OCI-LY1 (cell line): ENCODE measurements at regions not wholly inside any gene's neighbourhood (a gene's known extent, or its start where the extent isn't known, plus 50 kb on each side); places are given as distances from the start of the nearest gene placed in this dataset.

Experiments
- H2AFZ ChIP-seq: fragments of 200-600 bp; sonication (generic), shearing (Covaris generic); 2 replicates; pipeline ENCODE4 v1.6.0; 2014; ENCODE audit warnings: antibody characterized with exemption, mild to moderate bottlenecking, low read length
- H3F3A ChIP-seq: fragments of 200-600 bp; sonication (generic), shearing (Covaris generic); 2 replicates; pipeline ENCODE4 v1.6.0; 2014; ENCODE audit warnings: mild to moderate bottlenecking, antibody characterized with exemption, low read length, moderate library complexity; ENCODE audit not compliant: insufficient read depth
- H3K27ac ChIP-seq: fragments of 200-600 bp; sonication (generic); 2 replicates; pipeline ENCODE4 v1.5.1; 2014; ENCODE audit warnings: low read length, mixed run types, mild to moderate bottlenecking, low read depth; ENCODE audit not compliant: poor library complexity, severe bottlenecking
- H3K27me3 ChIP-seq: fragments of 200-600 bp; sonication (generic); 2 replicates; pipeline ENCODE4 v1.6.0; 2014; ENCODE audit warnings: antibody characterized with exemption, mild to moderate bottlenecking, low read length, moderate library complexity; ENCODE audit not compliant: insufficient read depth
- H3K36me3 ChIP-seq: fragments of 200-600 bp; sonication (generic); 2 replicates; pipeline ENCODE4 v1.6.1; 2014; ENCODE audit warnings: mild to moderate bottlenecking, antibody characterized with exemption, low read length, moderate library complexity, mixed read lengths; ENCODE audit not compliant: insufficient read depth
- H3K4me1 ChIP-seq: fragments of 200-600 bp; sonication (generic); 2 replicates; pipeline ENCODE4 v1.5.1; 2014; ENCODE audit warnings: mild to moderate bottlenecking, low read length, moderate library complexity; ENCODE audit not compliant: insufficient read depth, severe bottlenecking
- H3K4me2 ChIP-seq: fragments of 200-600 bp; sonication (generic), shearing (Covaris generic); 2 replicates; pipeline ENCODE4 v1.6.1; 2014; ENCODE audit warnings: low read length
- H3K4me3 ChIP-seq: fragments of 200-600 bp; sonication (generic); 2 replicates; pipeline ENCODE4 v1.5.1; 2014; ENCODE audit warnings: low read length, low read depth, mild to moderate bottlenecking, mixed read lengths; ENCODE audit not compliant: poor library complexity, severe bottlenecking
- H3K79me2 ChIP-seq: fragments of 200-600 bp; shearing (Covaris generic); 2 replicates; pipeline ENCODE4 v1.6.1; 2016; ENCODE audit warnings: mixed run types, low read length, mixed read lengths; ENCODE audit not compliant: insufficient read depth
- H3K9ac ChIP-seq: fragments of 200-600 bp; sonication (generic), shearing (Covaris generic); 2 replicates; pipeline ENCODE4 v1.6.1; 2014; ENCODE audit warnings: mild to moderate bottlenecking, low read length, mixed read lengths
- H3K9me2 ChIP-seq: fragments of 200-600 bp; sonication (generic), shearing (Covaris generic); 2 replicates; pipeline ENCODE4 v1.6.1; 2014; ENCODE audit warnings: low read depth, mild to moderate bottlenecking, low read length, mixed read lengths
- H3K9me3 ChIP-seq: fragments of 200-600 bp; shearing (Covaris generic); 2 replicates; pipeline ENCODE4 v1.6.1; 2014; ENCODE audit warnings: low read length, mixed read lengths
- H4K20me1 ChIP-seq: fragments of 200-600 bp; sonication (generic), shearing (Covaris generic); 2 replicates; pipeline ENCODE4 v1.6.0; 2016; ENCODE audit warnings: mild to moderate bottlenecking, low read length; ENCODE audit not compliant: insufficient read depth
- EZH2 ChIP-seq: fragments of 200-600 bp; sonication (generic), shearing (Covaris generic); IDR thresholded peaks from 2 replicates; pipeline ENCODE4 v1.8.0; 2017; ENCODE audit warnings: borderline replicate concordance, mixed run types, mild to moderate bottlenecking, antibody characterized with exemption, low read length, moderate library complexity, mixed read lengths
- TF ChIP-seq, protein P1 (sequence below): fragments of 200-600 bp; sonication (generic), shearing (Covaris generic); IDR thresholded peaks from 2 replicates; pipeline ENCODE4 v1.5.1; 2017; ENCODE audit warnings: mild to moderate bottlenecking, antibody characterized with exemption, low read length, moderate library complexity, mixed read lengths

GRCh38 chr2:37784071-37784758 is 112.8 kb upstream of the CDC42EP3 start:
- no peak overlapping the region for H3K27ac ChIP-seq
- no peaks in the 10 kb centered on the region; the same call in 1 of the 2 replicates for H3K27me3 ChIP-seq
- H3K9me2 ChIP-seq, result no peaks in the 10 kb centered on the region; the same call in 1 of the 2 replicates
- no peak for TF ChIP-seq EZH2
- TF ChIP-seq, protein P1, sequence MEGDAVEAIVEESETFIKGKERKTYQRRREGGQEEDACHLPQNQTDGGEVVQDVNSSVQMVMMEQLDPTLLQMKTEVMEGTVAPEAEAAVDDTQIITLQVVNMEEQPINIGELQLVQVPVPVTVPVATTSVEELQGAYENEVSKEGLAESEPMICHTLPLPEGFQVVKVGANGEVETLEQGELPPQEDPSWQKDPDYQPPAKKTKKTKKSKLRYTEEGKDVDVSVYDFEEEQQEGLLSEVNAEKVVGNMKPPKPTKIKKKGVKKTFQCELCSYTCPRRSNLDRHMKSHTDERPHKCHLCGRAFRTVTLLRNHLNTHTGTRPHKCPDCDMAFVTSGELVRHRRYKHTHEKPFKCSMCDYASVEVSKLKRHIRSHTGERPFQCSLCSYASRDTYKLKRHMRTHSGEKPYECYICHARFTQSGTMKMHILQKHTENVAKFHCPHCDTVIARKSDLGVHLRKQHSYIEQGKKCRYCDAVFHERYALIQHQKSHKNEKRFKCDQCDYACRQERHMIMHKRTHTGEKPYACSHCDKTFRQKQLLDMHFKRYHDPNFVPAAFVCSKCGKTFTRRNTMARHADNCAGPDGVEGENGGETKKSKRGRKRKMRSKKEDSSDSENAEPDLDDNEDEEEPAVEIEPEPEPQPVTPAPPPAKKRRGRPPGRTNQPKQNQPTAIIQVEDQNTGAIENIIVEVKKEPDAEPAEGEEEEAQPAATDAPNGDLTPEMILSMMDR, result no peak
- no peaks in the 10 kb centered on the region for H3K79me2 ChIP-seq
- no peaks in the 10 kb centered on the region for H3K36me3 ChIP-seq
- H3K4me3 ChIP-seq, result no peak overlapping the region
- H3K4me1 ChIP-seq, result no peaks in the 10 kb centered on the region
- no peaks in the 10 kb centered on the region for H3F3A ChIP-seq
- no peak overlapping the region for H2AFZ ChIP-seq
- no peak overlapping the region for H3K9ac ChIP-seq
- no peaks in the 10 kb centered on the region for H4K20me1 ChIP-seq
- H3K9me3 ChIP-seq, result peaks cover 5% of the 10 kb centered on the region; the same call in 1 of the 2 replicates
- no peak overlapping the region for H3K4me2 ChIP-seq

- Histone ChIP-seq H3K36me3 (no peaks in the 10 kb centered on the region), H2AFZ (no peak overlapping the region), H4K20me1 (no peaks in the 10 kb centered on the region), H3K79me2 (no peaks in the 10 kb centered on the region), H3K27ac (no peak overlapping the region), H3K9me2 (no peaks in the 10 kb centered on the region; the same call in 1 of the 2 replicates), H3F3A (no peaks in the 10 kb centered on the region), H3K9me3 (peaks cover 5% of the 10 kb centered on the region; the same call in 1 of the 2 replicates), H3K4me2 (no peak overlapping the region), H3K4me1 (no peaks in the 10 kb centered on the region), H3K4me3 (no peak overlapping the region), H3K9ac (no peak overlapping the region), H3K27me3 (no peaks in the 10 kb centered on the region; the same call in 1 of the 2 replicates)
- no peak for TF ChIP-seq EZH2
- TF ChIP-seq, protein P1, result no peak
Measured at GRCh38 chr2:37784759-37785149, 113.3 kb upstream of the CDC42EP3 start.

- Histone ChIP-seq H3K9me2 (no peaks in the 10 kb centered on the region; the same call in 1 of the 2 replicates), H3K27ac (no peak overlapping the region), H3K27me3 (no peaks in the 10 kb centered on the region; the same call in 1 of the 2 replicates), H3K9ac (no peak overlapping the region), H3F3A (no peaks in the 10 kb centered on the region), H2AFZ (no peak overlapping the region), H4K20me1 (no peaks in the 10 kb centered on the region), H3K79me2 (no peaks in the 10 kb centered on the region), H3K4me3 (no peak overlapping the region), H3K9me3 (peaks cover 5% of the 10 kb centered on the region; the same call in 1 of the 2 replicates), H3K4me2 (no peak overlapping the region), H3K36me3 (no peaks in the 10 kb centered on the region), H3K4me1 (no peaks in the 10 kb centered on the region)
- TF ChIP-seq, protein P1, result no peak
- TF ChIP-seq EZH2, result no peak
Measured at GRCh38 chr2:37786191-37786698, 114.8 kb upstream of the CDC42EP3 start.
